IMR-90 (cell line): ENCODE measurements at regions not wholly inside any gene's neighbourhood (a gene's known extent, or its start where the extent isn't known, plus 50 kb on each side); places are given as distances from the start of the nearest gene placed in this dataset.

Source experiments
- ATAC-seq: fragments of 200-7000 bp; cut with Tn5 transposase; 2 replicates; pipeline ENCODE4 v1.9.1; 2020; ENCODE audit warnings: low read depth, mild to moderate bottlenecking, moderate library complexity
- BruUV-seq: library from RNA; stranded (reverse); fragments of 400-500 nt; replicated peaks from 2 replicates; lab custom pipeline; 2021; lab: Mats Ljungman, UMichigan
- CTCF ChIA-PET: fragments of 300-600 bp; formaldehyde crosslinking; extraction: SDS; loops from one replicate; lab custom pipeline; 2021; ENCODE audit warnings: antibody characterized with exemption; lab: Yijun Ruan, JAX
- POLR2A ChIA-PET: fragments of 300-600 bp; sonication (Branson Sonifier 250); formaldehyde crosslinking; loops from one replicate; lab custom pipeline; 2022; ENCODE audit warnings: antibody characterized with exemption; ENCODE audit not compliant: unreplicated experiment; lab: Charles Lee
- DNase-seq: peaks from one replicate; pipeline ENCODE4 v3.0.0; 2013
- H2AFZ ChIP-seq: replicated peaks from 2 replicates; pipeline ENCODE3; 2013; ENCODE audit warnings: low read length, mild to moderate bottlenecking; ENCODE audit not compliant: poor library complexity
- H2AK5ac ChIP-seq: 2 replicates; pipeline ENCODE4 v1.6.1; 2013; ENCODE audit warnings: low read depth, low read length, inconsistent platforms
- H2AK9ac ChIP-seq: replicated peaks from 2 replicates; pipeline ENCODE3; 2013; ENCODE audit warnings: mild to moderate bottlenecking, low read depth, low read length, moderate library complexity; ENCODE audit not compliant: poor library complexity
- H2BK120ac ChIP-seq: 2 replicates; pipeline ENCODE4 v1.6.1; 2013; ENCODE audit warnings: low read depth, low read length, inconsistent platforms
- H2BK15ac ChIP-seq: 3 replicates; pipeline ENCODE4 v1.6.1; 2013; ENCODE audit warnings: low read depth, low read length, inconsistent platforms
- H2BK20ac ChIP-seq: 2 replicates; pipeline ENCODE4 v1.6.1; 2013; ENCODE audit warnings: low read depth, mild to moderate bottlenecking, inconsistent platforms, low read length, moderate library complexity
- H2BK5ac ChIP-seq: 2 replicates; pipeline ENCODE4 v1.6.1; 2013; ENCODE audit warnings: mild to moderate bottlenecking, low read depth, low read length, inconsistent platforms; ENCODE audit not compliant: poor library complexity, severe bottlenecking
- H3K14ac ChIP-seq: replicated peaks from 2 replicates; pipeline ENCODE4 v1.6.1; 2013; ENCODE audit warnings: low read depth, low read length, inconsistent platforms
- H3K18ac ChIP-seq: 2 replicates; pipeline ENCODE4 v1.6.1; 2013; ENCODE audit warnings: low read depth, low read length, control low read depth
- H3K23ac ChIP-seq: 2 replicates; pipeline ENCODE4 v1.6.1; 2013; ENCODE audit warnings: low read depth, low read length, inconsistent platforms
- H3K27ac ChIP-seq: 2 replicates; pipeline ENCODE4 v1.5.1; 2013; ENCODE audit warnings: mild to moderate bottlenecking, control low read depth, low read length; ENCODE audit not compliant: insufficient read depth
- H3K27me3 ChIP-seq: 2 replicates; pipeline ENCODE4 v1.6.1; 2013; ENCODE audit warnings: low read length; ENCODE audit not compliant: control insufficient read depth, insufficient read depth
- H3K36me3 ChIP-seq: 2 replicates; pipeline ENCODE4 v1.6.1; 2013; ENCODE audit warnings: low read length, mixed read lengths; ENCODE audit not compliant: control insufficient read depth, insufficient read depth
- H3K4ac ChIP-seq: 2 replicates; pipeline ENCODE4 v1.6.1; 2013; ENCODE audit warnings: low read depth, low read length, inconsistent platforms
- H3K4me1 ChIP-seq: 2 replicates; pipeline ENCODE4 v1.6.1; 2013; ENCODE audit warnings: low read length, mixed read lengths; ENCODE audit not compliant: control insufficient read depth, insufficient read depth
- H3K4me2 ChIP-seq: 2 replicates; pipeline ENCODE4 v1.6.1; 2013; ENCODE audit warnings: low read depth, mild to moderate bottlenecking, control low read depth, low read length, moderate library complexity
- H3K4me3 ChIP-seq: 2 replicates; pipeline ENCODE4 v1.5.1; 2013; ENCODE audit warnings: low read depth, mild to moderate bottlenecking, control low read depth, low read length, moderate library complexity; ENCODE audit not compliant: insufficient read depth
- H3K56ac ChIP-seq: 2 replicates; pipeline ENCODE4 v1.6.1; 2013; ENCODE audit warnings: low read length, inconsistent platforms; ENCODE audit not compliant: insufficient read depth; ENCODE audit errors: extremely low read depth
- H3K79me1 ChIP-seq, 2 experiments: 2 replicates each; pipeline ENCODE4 v1.6.1; 2013; ENCODE audit warnings: low read length in 2 of 2, inconsistent platforms in 1 of 2, low read depth in 1 of 2
- H3K9ac ChIP-seq: 2 replicates; pipeline ENCODE4 v1.6.1; 2013; ENCODE audit warnings: low read depth, low read length, control low read depth
- H3K9me1 ChIP-seq: 2 replicates; pipeline ENCODE4 v1.6.1; 2013; ENCODE audit warnings: low read length, inconsistent platforms; ENCODE audit not compliant: insufficient read depth
- H3K9me3 ChIP-seq: 2 replicates; pipeline ENCODE4 v1.6.1; 2013; ENCODE audit warnings: low read length; ENCODE audit not compliant: control insufficient read depth, insufficient read depth
- H4K20me1 ChIP-seq: 2 replicates; pipeline ENCODE4 v1.6.1; 2013; ENCODE audit warnings: low read length, inconsistent platforms; ENCODE audit not compliant: insufficient read depth
- H4K5ac ChIP-seq: 2 replicates; pipeline ENCODE4 v1.6.1; 2013; ENCODE audit warnings: mild to moderate bottlenecking, low read depth, low read length, control low read depth
- H4K8ac ChIP-seq, 2 experiments: 2 replicates each; pipeline ENCODE4 v1.6.1; 2013; ENCODE audit warnings: low read depth in 2 of 2, low read length in 2 of 2, control low read depth in 1 of 2, inconsistent platforms in 1 of 2
- H4K91ac ChIP-seq: 2 replicates; pipeline ENCODE4 v1.6.1; 2013; ENCODE audit warnings: low read depth, low read length, inconsistent platforms; ENCODE audit not compliant: insufficient read depth
- CHD1 ChIP-seq: IDR thresholded peaks from 2 replicates; pipeline ENCODE4 v1.6.1; 2012; ENCODE audit warnings: low read depth, low read length, improper control_type of control experiment
- WGBS, 2 experiments: methylation state at CpG; one replicate each; pipeline versions ENCODE4 v1.1.5 to v1.1.7; 2013; ENCODE audit warnings: missing lambda C conversion rate in 2 of 2; ENCODE audit not compliant: insufficient read length in 1 of 2; ENCODE audit errors: extremely low coverage in 2 of 2; 5-methylcytosine and 5-hydroxymethylcytosine counted together
- dilution Hi-C: fragments of 300-500 bp; cut with HindIII; formaldehyde crosslinking; loops from one replicate; pipeline ENCODE4 v1.14.3; 2018; ENCODE audit warnings: low sequenced_read_pairs; ENCODE audit not compliant: unreplicated experiment
- in situ Hi-C: fragments of 300-500 bp; cut with MboI; formaldehyde crosslinking; loops from 3 replicates; pipeline ENCODE4 v1.14.3; 2019; ENCODE audit warnings: low sequenced_read_pairs, inconsistent platforms, mixed read lengths
- intact Hi-C: fragments of 100-400 bp; cut with micrococcal nuclease; formaldehyde crosslinking; loops from 2 replicates; pipeline ENCODE4 v1.10.0; 2022

GRCh38 chr18:68394705-68395104 is 320.2 kb downstream of the TMX3 start:
- BruUV-seq: no TSS peak
- Histone ChIP-seq H2AK5ac (peak overlapping the region; percentile 65; the same call in 1 of the 2 replicates), H3K27me3 (no peaks in the 10 kb centered on the region), H4K91ac (no peak overlapping the region), H2AK9ac (no peak overlapping the region), H3K23ac (no peak overlapping the region), H4K5ac (no peak overlapping the region; the same call in 1 of the 2 replicates), H3K9me1 (no peaks in the 10 kb centered on the region), H3K9me3 (no peaks in the 10 kb centered on the region), H4K8ac (no peak overlapping the region), H3K4me3 (no peak overlapping the region), H3K27ac (no peak overlapping the region), H3K79me1 (no peaks in the 10 kb centered on the region), H3K56ac (no peak overlapping the region), H3K36me3 (no peaks in the 10 kb centered on the region), H3K4me2 (no peak overlapping the region), H3K18ac (peak overlapping the region; percentile 8; the same call in 1 of the 2 replicates), H3K4ac (no peak overlapping the region), H3K4me1 (peaks cover 2% of the 10 kb centered on the region; the same call in 1 of the 2 replicates), H2AFZ (no peak overlapping the region), H2BK5ac (no peak overlapping the region), H4K20me1 (no peaks in the 10 kb centered on the region), H3K14ac (no peak overlapping the region), H2BK120ac (peak overlapping the region; percentile 4; the same call in 1 of the 2 replicates), H3K9ac (no peak overlapping the region), H2BK15ac (0 out of 3 replicates have a peak overlapping the region, but pooled peaks have one; percentile 4), H2BK20ac (no peak overlapping the region; the same call in 1 of the 2 replicates)
- CTCF ChIA-PET: no interaction called here
- ATAC-seq: no peak
- POLR2A ChIA-PET: no interaction called here
- no CpG with 5 or more reads among the region's 4 CpGs for WGBS, 2 experiments
- DNase-seq: peak; percentile 21
- in situ Hi-C loops: no loop called here
- dilution Hi-C loops: no loop called here
- intact Hi-C loops: no loop called here
- no peak for TF ChIP-seq CHD1
